LNCAP (cell line): ENCODE measurements at regions not wholly inside any gene's neighbourhood (a gene's known extent, or its start where the extent isn't known, plus 50 kb on each side); places are given as distances from the start of the nearest gene placed in this dataset.

Experiments
- TF ChIP-seq, protein P1 (sequence below): fragments of 450-650 bp; IDR thresholded peaks from 2 replicates; pipeline ENCODE4 v1.5.1; 2017; ENCODE audit warnings: mild to moderate bottlenecking

DNA sequence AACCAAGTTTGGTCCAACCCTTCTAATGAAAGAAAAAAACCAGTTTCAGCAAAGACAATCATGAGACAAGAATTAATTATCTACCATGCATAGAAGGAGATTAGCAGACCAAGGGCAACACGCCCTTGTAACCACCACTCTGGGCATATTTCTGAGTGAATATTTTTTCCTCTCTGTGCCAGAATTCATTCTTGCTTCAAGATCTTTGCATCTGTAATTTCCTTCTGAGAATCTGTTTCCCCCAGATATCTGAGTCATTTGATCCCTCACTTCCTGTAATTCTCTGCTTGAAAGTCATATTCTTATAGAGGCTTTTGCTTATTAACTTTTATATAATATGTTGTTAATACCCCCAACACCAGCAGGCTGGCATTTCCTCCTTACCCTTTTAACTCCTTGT is 243.7 kb downstream of the SLC16A7 start:
- TF ChIP-seq, protein P1, sequence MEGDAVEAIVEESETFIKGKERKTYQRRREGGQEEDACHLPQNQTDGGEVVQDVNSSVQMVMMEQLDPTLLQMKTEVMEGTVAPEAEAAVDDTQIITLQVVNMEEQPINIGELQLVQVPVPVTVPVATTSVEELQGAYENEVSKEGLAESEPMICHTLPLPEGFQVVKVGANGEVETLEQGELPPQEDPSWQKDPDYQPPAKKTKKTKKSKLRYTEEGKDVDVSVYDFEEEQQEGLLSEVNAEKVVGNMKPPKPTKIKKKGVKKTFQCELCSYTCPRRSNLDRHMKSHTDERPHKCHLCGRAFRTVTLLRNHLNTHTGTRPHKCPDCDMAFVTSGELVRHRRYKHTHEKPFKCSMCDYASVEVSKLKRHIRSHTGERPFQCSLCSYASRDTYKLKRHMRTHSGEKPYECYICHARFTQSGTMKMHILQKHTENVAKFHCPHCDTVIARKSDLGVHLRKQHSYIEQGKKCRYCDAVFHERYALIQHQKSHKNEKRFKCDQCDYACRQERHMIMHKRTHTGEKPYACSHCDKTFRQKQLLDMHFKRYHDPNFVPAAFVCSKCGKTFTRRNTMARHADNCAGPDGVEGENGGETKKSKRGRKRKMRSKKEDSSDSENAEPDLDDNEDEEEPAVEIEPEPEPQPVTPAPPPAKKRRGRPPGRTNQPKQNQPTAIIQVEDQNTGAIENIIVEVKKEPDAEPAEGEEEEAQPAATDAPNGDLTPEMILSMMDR, result no peak

DNA sequence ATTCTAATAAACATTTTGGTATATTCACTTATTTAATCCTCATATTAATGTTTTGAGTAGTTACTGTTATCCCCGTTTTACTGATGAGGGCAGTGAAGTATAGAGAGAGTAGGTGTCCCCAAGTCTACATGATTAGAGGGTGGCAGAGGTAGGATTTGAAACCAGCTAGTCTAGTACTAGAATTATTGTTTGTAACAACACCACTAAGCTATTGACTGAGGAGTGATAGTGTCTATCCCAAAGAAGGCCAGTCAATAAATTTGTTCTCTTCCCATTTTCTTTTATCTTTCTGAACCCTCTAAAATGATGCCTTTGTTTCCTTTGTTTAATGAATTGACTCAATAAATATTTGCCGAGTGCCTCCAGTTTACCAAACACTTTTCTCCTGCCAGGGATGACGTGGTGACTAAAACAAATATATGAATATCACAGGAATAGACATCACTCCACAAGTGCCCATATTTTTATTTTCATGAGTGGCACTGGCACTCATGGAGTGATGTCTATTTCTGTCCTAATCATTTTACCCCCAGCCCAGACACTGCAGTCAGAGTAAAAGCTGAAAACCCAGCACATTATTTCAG is 247.5 kb downstream of the SLC16A7 start:
- TF ChIP-seq, protein P1, result no peak; the same call in 1 of the 2 replicates

DNA sequence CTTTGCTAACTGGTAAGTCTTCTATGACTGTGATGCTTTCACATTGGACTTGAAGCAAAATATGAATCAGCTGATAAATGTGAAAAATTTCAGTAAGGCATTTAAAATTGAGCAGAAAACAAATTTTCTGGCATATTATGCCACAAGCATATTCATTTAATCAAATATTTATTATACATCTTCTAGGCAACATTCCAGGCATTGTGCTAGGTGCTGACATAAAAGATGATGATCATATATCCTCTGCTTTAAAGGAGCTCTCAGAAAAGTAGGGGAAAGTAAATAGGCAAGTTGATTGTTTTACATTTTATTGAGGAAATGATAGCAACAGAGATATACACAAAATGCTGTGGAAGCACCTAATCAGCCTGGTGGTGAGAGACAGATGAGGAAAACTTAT is 248.9 kb downstream of the SLC16A7 start:
- TF ChIP-seq, protein P1, result no peak

DNA sequence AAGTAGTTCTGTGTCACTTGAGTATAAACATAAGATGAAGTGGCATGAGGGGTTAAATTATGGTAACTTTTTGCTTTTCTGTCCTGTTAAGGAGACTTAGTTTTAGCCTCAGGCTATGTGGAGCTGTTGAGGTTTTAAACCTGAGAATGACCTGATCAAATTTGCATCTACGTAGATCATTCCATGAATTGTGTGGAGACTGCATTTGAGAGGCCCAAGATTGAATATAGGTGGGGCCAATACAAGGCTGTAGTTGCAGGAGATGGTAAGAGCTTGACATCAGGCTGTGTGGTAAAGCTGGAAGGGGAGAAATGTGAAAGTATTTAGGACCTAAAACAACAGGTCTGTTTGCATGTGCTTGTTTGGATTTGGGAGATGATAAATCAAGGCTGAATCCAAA is 249.5 kb downstream of the SLC16A7 start:
- TF ChIP-seq, protein P1, result no peak

DNA sequence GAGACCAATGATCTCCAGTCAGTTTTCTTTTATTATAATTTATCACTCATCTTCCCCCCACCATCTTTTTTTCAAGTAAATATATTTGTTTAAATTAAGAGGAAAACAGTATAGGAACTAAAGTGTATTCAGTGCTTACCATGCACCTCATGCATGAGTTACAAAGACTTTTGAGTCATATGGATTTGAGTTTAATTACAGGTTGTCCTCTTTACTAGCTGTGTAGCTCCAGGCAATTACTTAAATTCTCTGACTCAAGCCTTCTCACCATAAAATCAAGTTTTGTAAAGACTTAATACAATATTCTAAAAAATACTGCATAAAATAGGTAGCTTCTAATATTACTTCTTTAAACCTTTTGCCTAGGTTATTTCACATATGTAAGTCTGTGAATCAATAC is 251.3 kb downstream of the SLC16A7 start:
- TF ChIP-seq, protein P1, result no peak

DNA sequence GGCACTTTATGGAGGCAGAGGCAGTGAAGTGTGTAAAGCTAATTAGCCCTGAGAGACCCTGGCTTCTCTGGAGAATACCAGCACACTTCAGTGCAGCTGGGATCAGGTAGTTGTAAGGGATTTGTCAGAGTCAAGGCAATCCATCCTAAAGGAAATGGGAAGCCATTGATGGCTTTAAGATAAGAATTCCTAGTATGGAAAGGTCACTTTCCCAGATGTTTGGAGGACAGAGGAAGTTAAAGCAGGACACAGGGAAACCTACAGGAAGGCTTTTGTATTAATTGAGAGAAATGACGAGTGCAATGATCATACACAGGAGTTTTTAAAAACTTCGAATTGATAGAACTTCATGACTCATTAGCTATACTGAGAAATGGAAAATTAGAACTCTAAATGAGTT is 254.4 kb downstream of the SLC16A7 start:
- TF ChIP-seq, protein P1, result no peak

DNA sequence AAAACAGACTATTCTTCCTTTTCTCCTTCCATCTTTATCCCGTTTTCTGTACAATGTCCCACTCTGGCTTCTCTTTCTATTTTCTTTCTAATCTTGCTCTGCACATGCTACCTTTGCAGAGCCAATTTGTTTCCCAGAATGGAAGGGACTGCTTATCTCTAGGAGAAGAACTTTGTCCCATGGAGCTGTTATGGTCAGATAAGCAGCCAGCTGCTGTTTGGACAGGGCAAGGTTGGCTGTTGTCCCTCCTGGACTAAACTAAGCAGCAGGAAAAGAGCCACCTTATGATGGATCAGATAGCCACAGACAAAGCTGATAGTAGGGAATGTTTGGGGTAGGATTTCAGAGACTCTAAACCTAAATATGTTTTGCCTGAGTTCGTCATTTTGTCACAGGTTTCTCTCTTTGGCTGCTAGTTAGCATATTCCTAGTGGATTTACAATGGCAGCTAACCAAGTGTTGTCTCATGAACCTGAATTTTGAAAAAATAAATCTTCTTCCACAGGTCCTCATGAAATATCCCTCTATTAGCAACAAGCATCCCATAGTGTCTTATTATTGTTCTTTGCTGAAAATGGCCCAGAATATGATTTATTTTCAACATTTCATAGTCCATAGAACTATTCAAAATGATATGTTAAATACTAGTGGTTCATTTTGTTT is 262.8 kb downstream of the SLC16A7 start:
- TF ChIP-seq, protein P1, result no peak

DNA sequence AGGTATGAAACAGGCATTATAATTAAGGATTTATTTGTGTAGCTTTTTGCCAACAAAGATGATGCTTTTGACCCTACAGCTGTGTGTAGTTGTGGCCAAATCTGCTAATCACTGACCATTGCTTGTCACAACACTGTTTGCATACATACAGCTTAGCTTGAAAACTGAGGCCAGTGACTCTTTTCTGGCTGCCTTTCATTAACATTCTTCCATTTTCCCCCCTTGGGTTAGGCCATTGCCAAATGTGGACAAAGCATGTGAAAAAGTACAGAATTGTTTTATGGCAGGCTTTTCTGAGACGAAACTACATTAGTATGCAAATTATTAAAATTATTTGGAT is 263.3 kb downstream of the SLC16A7 start:
- TF ChIP-seq, protein P1, result no peak
